ENCODE measurements at regions not wholly inside any gene's neighbourhood (a gene's known extent, or its start where the extent isn't known, plus 50 kb on each side); places are given as distances from the start of the nearest gene placed in this dataset.

DNA sequence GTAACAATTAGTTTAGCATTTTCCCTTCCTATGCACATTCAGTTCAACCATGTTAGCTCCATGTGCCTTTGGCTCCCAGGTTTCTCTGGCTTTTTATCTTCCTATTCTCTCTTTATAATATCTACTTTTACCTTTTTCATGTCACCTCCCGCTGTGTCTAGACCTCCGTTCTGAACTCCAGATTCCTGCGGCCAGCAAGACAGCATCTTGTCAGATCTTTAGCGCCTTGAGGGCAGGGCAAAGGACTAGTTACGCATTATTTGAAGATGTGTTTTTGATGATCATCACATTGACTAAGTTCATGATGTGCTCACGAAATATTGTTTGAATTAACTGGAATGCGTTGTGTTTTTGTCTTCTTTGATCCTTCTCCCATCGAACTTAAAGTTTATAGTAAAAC lies 1126.8 kb downstream of the CDH11 start:
- TF ChIP-seq, protein P1, sequence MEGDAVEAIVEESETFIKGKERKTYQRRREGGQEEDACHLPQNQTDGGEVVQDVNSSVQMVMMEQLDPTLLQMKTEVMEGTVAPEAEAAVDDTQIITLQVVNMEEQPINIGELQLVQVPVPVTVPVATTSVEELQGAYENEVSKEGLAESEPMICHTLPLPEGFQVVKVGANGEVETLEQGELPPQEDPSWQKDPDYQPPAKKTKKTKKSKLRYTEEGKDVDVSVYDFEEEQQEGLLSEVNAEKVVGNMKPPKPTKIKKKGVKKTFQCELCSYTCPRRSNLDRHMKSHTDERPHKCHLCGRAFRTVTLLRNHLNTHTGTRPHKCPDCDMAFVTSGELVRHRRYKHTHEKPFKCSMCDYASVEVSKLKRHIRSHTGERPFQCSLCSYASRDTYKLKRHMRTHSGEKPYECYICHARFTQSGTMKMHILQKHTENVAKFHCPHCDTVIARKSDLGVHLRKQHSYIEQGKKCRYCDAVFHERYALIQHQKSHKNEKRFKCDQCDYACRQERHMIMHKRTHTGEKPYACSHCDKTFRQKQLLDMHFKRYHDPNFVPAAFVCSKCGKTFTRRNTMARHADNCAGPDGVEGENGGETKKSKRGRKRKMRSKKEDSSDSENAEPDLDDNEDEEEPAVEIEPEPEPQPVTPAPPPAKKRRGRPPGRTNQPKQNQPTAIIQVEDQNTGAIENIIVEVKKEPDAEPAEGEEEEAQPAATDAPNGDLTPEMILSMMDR (conservative IDR thresholded peaks at IDR 0.05), result no peak
- no peak for TF ChIP-seq ZFX (IDR thresholded peaks at IDR 0.05)

All from C4-2B (cell line).